ENCODE measurements at regions not wholly inside any gene's neighbourhood (a gene's known extent, or its start where the extent isn't known, plus 50 kb on each side); places are given as distances from the start of the nearest gene placed in this dataset.

DNA sequence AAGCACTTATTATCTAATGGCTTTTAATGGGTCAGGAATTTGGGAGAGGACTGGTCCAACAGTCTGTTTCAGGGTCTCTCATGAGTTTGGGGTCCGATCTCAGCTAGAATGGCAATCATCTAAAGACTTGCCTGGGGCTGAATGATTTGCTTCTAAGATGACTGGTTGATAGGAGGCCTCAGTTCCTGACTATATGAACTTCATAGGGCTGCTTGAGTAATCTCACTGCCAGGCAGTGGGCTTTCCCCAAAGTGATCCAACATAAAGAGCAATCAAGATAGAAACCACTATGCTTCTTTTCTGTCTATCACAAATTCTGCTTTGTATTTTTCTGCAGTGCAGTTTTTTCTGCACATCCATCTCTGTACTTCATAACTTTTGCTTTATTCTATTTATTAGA, 793.5 kb upstream of the CHAC2 start:
- TF ChIP-seq CTCF (conservative IDR thresholded peaks at IDR 0.05), result no peak
- DNase-seq, result no peak
- Histone ChIP-seq H3K4me1 (ENCODE audit: control insufficient read depth, insufficient read depth, low read length) (no peaks in the 10 kb centered on the region), H3K4me3 (ENCODE audit: low read length) (no peak overlapping the region), H3K9ac (ENCODE audit: extremely low read depth, low read length, poor library complexity, severe bottlenecking) (no peak overlapping the region), H3K36me3 (ENCODE audit: control insufficient read depth, insufficient read depth, low read length) (no peaks in the 10 kb centered on the region), H3K9me3 (ENCODE audit: control insufficient read depth, low read length) (no peaks in the 10 kb centered on the region), H3K27ac (ENCODE audit: low read depth, low read length) (no peak overlapping the region), H3K27me3 (ENCODE audit: control insufficient read depth, insufficient read depth, low read length, poor library complexity, severe bottlenecking) (no peaks in the 10 kb centered on the region)
- H3K4me1 Mint-ChIP-seq, result no peaks in the 10 kb centered on the region
- WGBS, 2 experiments (ENCODE audit: insufficient coverage in 1 of 2, insufficient read length in 1 of 2), result 84% methylated on average over 1 of the region's 1 CpG; no CpG with 5 or more reads in 1 of the 2 experiments
- no peak overlapping the region for H3K4me3 Mint-ChIP-seq
- H3K27me3 Mint-ChIP-seq (ENCODE audit: insufficient read depth), result no peaks in the 10 kb centered on the region
- no peak overlapping the region for H3K27ac Mint-ChIP-seq
- no peaks in the 10 kb centered on the region for H3K9me3 Mint-ChIP-seq
- H3K36me3 Mint-ChIP-seq (ENCODE audit: low read depth), result no peaks in the 10 kb centered on the region

DNA sequence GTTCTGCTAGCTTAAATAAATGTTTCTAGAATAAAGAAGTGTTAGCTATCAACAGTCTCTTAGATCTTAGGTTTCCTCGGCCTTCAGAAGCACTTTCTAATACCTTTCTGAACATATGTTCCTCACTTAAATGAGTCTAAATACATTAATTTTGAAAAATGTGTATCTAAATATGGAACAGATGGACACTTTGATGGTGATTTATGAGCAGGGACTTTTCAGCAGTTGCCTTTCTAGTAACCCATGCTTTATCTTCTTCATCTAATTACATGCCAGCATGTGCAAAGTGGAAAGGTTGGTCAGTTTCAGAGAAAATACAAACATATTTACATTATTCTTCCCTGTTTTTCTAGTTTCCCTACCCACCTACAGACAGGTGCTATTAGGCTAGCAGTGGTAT, 797.0 kb upstream of the CHAC2 start:
- no peak overlapping the region for H3K27ac Mint-ChIP-seq

DNA sequence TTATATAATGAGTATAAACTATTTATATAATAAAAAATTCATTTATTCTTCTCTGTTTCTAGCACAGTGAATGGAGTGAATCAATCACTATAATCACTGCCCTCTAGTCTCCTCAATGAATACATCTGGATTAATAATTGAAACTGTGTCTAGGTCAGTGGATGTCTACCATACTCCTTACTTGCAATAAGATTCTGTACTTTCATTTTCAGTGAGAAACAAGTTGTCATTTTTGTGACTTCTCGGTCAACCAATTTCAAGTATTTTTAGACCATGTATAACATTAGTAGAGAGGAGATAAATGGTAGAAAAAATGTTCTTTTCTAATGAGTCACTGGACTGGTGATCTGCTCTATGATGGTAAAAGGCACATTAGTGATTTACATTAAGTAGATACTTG, 799.6 kb upstream of the CHAC2 start:
- no peak overlapping the region for H3K27ac ChIP-seq (ENCODE audit: low read depth, low read length)
- WGBS, 2 experiments (ENCODE audit: insufficient coverage in 1 of 2, insufficient read length in 1 of 2), result 100% methylated on average over 1 of the region's 1 CpG; no CpG with 5 or more reads in 1 of the 2 experiments
- Mint-ChIP-seq H3K4me1 (peaks cover 4% of the 10 kb centered on the region), H3K27ac (no peak overlapping the region), H3K4me3 (no peak overlapping the region), H3K36me3 (ENCODE audit: low read depth) (no peaks in the 10 kb centered on the region), H3K27me3 (ENCODE audit: insufficient read depth) (no peaks in the 10 kb centered on the region), H3K9me3 (no peaks in the 10 kb centered on the region)
- no peaks in the 10 kb centered on the region for H3K36me3 ChIP-seq (ENCODE audit: control insufficient read depth, insufficient read depth, low read length)
- no peak for DNase-seq
- no peak overlapping the region for H3K9ac ChIP-seq (ENCODE audit: extremely low read depth, low read length, poor library complexity, severe bottlenecking)
- H3K4me3 ChIP-seq (ENCODE audit: low read length), result no peak overlapping the region
- no peak for TF ChIP-seq CTCF (conservative IDR thresholded peaks at IDR 0.05)
- no peaks in the 10 kb centered on the region for H3K4me1 ChIP-seq (ENCODE audit: control insufficient read depth, insufficient read depth, low read length)
- no peaks in the 10 kb centered on the region for H3K9me3 ChIP-seq (ENCODE audit: control insufficient read depth, low read length)
- no peaks in the 10 kb centered on the region for H3K27me3 ChIP-seq (ENCODE audit: control insufficient read depth, insufficient read depth, low read length, poor library complexity, severe bottlenecking)

More for the DNA sequence above, 797.0 kb upstream of the CHAC2 start:
- Histone ChIP-seq H3K27ac (ENCODE audit: low read depth, low read length) (no peak overlapping the region), H3K9ac (ENCODE audit: extremely low read depth, low read length, poor library complexity, severe bottlenecking) (no peak overlapping the region), H3K4me3 (ENCODE audit: low read length) (no peak overlapping the region), H3K36me3 (ENCODE audit: control insufficient read depth, insufficient read depth, low read length) (no peaks in the 10 kb centered on the region), H3K27me3 (ENCODE audit: control insufficient read depth, insufficient read depth, low read length, poor library complexity, severe bottlenecking) (no peaks in the 10 kb centered on the region), H3K9me3 (ENCODE audit: control insufficient read depth, low read length) (no peaks in the 10 kb centered on the region), H3K4me1 (ENCODE audit: control insufficient read depth, insufficient read depth, low read length) (no peaks in the 10 kb centered on the region)
- Mint-ChIP-seq H3K4me3 (no peak overlapping the region), H3K4me1 (no peaks in the 10 kb centered on the region), H3K36me3 (ENCODE audit: low read depth) (no peaks in the 10 kb centered on the region), H3K27me3 (ENCODE audit: insufficient read depth) (no peaks in the 10 kb centered on the region), H3K9me3 (no peaks in the 10 kb centered on the region)
- TF ChIP-seq CTCF (conservative IDR thresholded peaks at IDR 0.05), result no peak
- no peak for DNase-seq
- 100% methylated on average over 1 of the region's 1 CpG; no CpG with 5 or more reads in 1 of the 2 experiments for WGBS, 2 experiments (ENCODE audit: insufficient coverage in 1 of 2, insufficient read length in 1 of 2)
